ENCODE measurements at regions not wholly inside any gene's neighbourhood (a gene's known extent, or its start where the extent isn't known, plus 50 kb on each side); places are given as distances from the start of the nearest gene placed in this dataset.

DNA sequence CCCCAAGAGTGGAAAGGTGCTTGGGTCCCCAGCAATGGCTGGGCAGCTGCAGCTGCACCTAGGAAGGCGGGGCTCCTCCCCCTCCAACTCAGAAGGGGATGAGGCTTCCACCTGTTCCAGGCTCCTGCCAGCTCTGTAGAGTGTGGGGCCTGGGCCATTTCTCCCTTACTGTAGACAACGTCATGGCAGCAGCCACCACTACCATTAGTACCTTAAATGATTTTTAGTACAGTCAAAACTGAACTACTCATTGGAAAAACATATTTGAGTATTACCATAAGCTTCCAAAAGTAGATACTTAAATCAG, 1274.2 kb upstream of the GBE1 start:
- Histone ChIP-seq H3K27me3 (replicated peaks in 2 of 5; ENCODE audit: control insufficient read depth in 4 of 5, insufficient read depth in 5 of 5, low read length in 4 of 5) (no peaks in the 10 kb centered on the region), H3K4me1 (ENCODE audit: control extremely low read depth in 1 of 4, control insufficient read depth in 4 of 4, insufficient read depth in 4 of 4, low read length in 3 of 4) (no peaks in the 10 kb centered on the region), H3K27ac (ENCODE audit: insufficient read depth in 1 of 2, low read depth in 1 of 2, low read length in 2 of 2, poor library complexity in 1 of 2, severe bottlenecking in 2 of 2) (no peak overlapping the region)

DNA sequence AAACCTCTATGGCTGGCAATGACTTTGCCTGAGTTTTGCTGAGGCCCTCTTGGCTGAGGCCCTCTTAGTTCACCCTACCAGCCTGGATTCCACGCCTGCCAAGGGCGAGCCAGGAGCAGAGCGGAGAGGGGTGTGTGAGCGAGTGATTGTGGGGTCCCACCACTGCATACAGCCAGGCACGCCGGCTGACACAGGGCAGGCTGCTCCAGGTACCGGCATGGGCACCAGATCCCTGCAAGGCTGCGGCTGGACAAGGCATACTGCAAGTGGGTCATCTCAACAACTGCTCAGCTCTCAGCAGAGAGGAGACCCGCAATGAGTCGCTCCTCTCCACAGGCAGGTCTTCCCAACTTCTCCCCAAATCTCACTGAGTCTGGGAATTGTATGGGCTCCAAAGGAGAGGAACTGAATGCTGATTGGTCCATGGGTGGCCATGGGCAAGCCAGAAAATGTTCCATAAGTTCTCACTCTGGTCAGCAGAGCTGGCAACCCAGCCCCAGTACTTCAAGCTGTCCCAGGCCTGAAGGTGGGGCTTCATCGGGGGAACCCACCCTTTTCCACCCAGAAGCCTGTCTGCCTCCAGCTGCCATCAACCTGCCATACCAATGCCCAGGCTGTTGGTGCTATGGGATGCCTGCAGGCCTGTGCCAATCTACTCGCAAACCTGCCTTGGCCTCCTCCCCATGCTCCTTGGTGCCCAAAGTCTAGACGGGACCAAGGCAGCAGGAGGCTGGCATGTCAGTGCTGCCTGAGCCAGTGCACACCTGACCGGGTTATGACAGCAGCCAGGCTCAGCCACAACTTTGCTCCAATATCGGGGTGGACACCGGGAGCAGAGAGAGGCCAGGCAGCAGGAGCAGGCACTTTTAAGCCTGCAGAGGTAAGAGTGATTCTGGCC, 1273.6 kb upstream of the GBE1 start:
- no peak for DNase-seq
- Histone ChIP-seq H3K4me3 (ENCODE audit: control insufficient read depth in 1 of 7, extremely low read depth in 1 of 7, insufficient read depth in 4 of 7, low read depth in 2 of 7, low read length in 6 of 7) (no peak overlapping the region), H3K9me3 (ENCODE audit: control extremely low read depth in 1 of 5, control insufficient read depth in 4 of 5, insufficient read depth in 2 of 5, low read depth in 1 of 5, low read length in 4 of 5) (no peaks in the 10 kb centered on the region), H3K36me3 (ENCODE audit: control insufficient read depth in 4 of 4, insufficient read depth in 4 of 4, low read length in 3 of 4) (no peaks in the 10 kb centered on the region), H3K27ac (ENCODE audit: insufficient read depth in 1 of 2, low read depth in 1 of 2, low read length in 2 of 2, poor library complexity in 1 of 2, severe bottlenecking in 2 of 2) (no peak overlapping the region), H3K27me3 (replicated peaks in 2 of 5; ENCODE audit: control insufficient read depth in 4 of 5, insufficient read depth in 5 of 5, low read length in 4 of 5) (no peaks in the 10 kb centered on the region), H3K4me1 (ENCODE audit: control extremely low read depth in 1 of 4, control insufficient read depth in 4 of 4, insufficient read depth in 4 of 4, low read length in 3 of 4) (no peaks in the 10 kb centered on the region)
- WGBS (ENCODE audit: insufficient coverage) = 100% methylated on average over 13 of the region's 16 CpGs
- CTCF ChIA-PET = no interaction called here
- POLR2A ChIA-PET = no interaction called here

More for the DNA sequence above, 1274.2 kb upstream of the GBE1 start:
- Histone ChIP-seq H3K9me3 (ENCODE audit: control extremely low read depth in 1 of 5, control insufficient read depth in 4 of 5, insufficient read depth in 2 of 5, low read depth in 1 of 5, low read length in 4 of 5) (no peaks in the 10 kb centered on the region), H3K4me3 (ENCODE audit: control insufficient read depth in 1 of 7, extremely low read depth in 1 of 7, insufficient read depth in 4 of 7, low read depth in 2 of 7, low read length in 6 of 7) (no peak overlapping the region), H3K36me3 (ENCODE audit: control insufficient read depth in 4 of 4, insufficient read depth in 4 of 4, low read length in 3 of 4) (no peaks in the 10 kb centered on the region)
- 75% methylated on average over 1 of the region's 2 CpGs for WGBS (ENCODE audit: insufficient coverage)
- POLR2A ChIA-PET = no interaction called here
- CTCF ChIA-PET = no interaction called here
- DNase-seq = no peak

DNA sequence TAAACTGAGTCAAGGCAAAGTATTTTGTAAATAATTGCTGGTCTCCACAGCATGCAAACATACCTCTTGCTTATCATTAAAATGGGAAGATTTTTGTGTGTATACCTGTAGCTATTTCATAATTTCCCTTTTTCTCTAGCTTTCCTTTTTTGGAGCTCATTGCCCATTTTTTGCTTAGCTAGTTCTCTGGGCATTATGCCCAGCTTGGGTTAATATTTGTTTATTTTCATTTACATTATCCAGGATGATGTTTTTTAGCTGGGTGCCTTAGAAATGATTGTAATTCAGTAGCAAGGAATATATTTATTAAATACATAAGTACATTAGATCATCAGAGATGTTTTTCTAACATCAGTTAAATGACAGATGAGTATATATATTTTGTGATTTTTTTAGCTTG, 1271.7 kb upstream of the GBE1 start:
- POLR2A ChIA-PET = no interaction called here
- no peaks in the 10 kb centered on the region for H3K27me3 ChIP-seq (replicated peaks in 2 of 5; ENCODE audit: control insufficient read depth in 4 of 5, insufficient read depth in 5 of 5, low read length in 4 of 5)
- peaks cover 0 to 1% (median 0%) of the 10 kb centered on the region in 5 experiments for H3K9me3 ChIP-seq (ENCODE audit: control extremely low read depth in 1 of 5, control insufficient read depth in 4 of 5, insufficient read depth in 2 of 5, low read depth in 1 of 5, low read length in 4 of 5)
- no peak for DNase-seq
- H3K27ac ChIP-seq (ENCODE audit: insufficient read depth in 1 of 2, low read depth in 1 of 2, low read length in 2 of 2, poor library complexity in 1 of 2, severe bottlenecking in 2 of 2) = no peak overlapping the region
- H3K36me3 ChIP-seq (ENCODE audit: control insufficient read depth in 4 of 4, insufficient read depth in 4 of 4, low read length in 3 of 4) = no peaks in the 10 kb centered on the region
- no peak overlapping the region for H3K4me3 ChIP-seq (ENCODE audit: control insufficient read depth in 1 of 7, extremely low read depth in 1 of 7, insufficient read depth in 4 of 7, low read depth in 2 of 7, low read length in 6 of 7)
- CTCF ChIA-PET = interaction anchor here (1.6 kb wide), 1 partner anchor 8 kb away, joined by 5 read pairs; no protein-coding TSS in a partner anchor
- no peaks in the 10 kb centered on the region for H3K4me1 ChIP-seq (ENCODE audit: control extremely low read depth in 1 of 4, control insufficient read depth in 4 of 4, insufficient read depth in 4 of 4, low read length in 3 of 4)

GRCh38 chr3:83023086-83023485, 1261.6 kb upstream of the GBE1 start:
- DNase-seq = no peak

GRCh38 chr3:83011481-83011880, 1250.0 kb upstream of the GBE1 start:
- ChIA-PET CTCF (no interaction called here), POLR2A (no interaction called here)
- Histone ChIP-seq H3K36me3 (ENCODE audit: control insufficient read depth in 4 of 4, insufficient read depth in 4 of 4, low read length in 3 of 4) (no peaks in the 10 kb centered on the region), H3K27ac (ENCODE audit: insufficient read depth in 1 of 2, low read depth in 1 of 2, low read length in 2 of 2, poor library complexity in 1 of 2, severe bottlenecking in 2 of 2) (no peak overlapping the region), H3K9me3 (ENCODE audit: control extremely low read depth in 1 of 5, control insufficient read depth in 4 of 5, insufficient read depth in 2 of 5, low read depth in 1 of 5, low read length in 4 of 5) (no peaks in the 10 kb centered on the region), H3K27me3 (replicated peaks in 2 of 5; ENCODE audit: control insufficient read depth in 4 of 5, insufficient read depth in 5 of 5, low read length in 4 of 5) (no peaks in the 10 kb centered on the region), H3K4me3 (ENCODE audit: control insufficient read depth in 1 of 7, extremely low read depth in 1 of 7, insufficient read depth in 4 of 7, low read depth in 2 of 7, low read length in 6 of 7) (no peak overlapping the region), H3K4me1 (ENCODE audit: control extremely low read depth in 1 of 4, control insufficient read depth in 4 of 4, insufficient read depth in 4 of 4, low read length in 3 of 4) (no peaks in the 10 kb centered on the region)
- 100% methylated on average over 3 of the region's 4 CpGs for WGBS (ENCODE audit: insufficient coverage)
- no peak for DNase-seq

More at GRCh38 chr3:83023086-83023485, 1261.6 kb upstream of the GBE1 start:
- ChIA-PET POLR2A (no interaction called here), CTCF (interaction anchor here (0.5 kb wide), 1 partner anchor 75 kb away, joined by 3 read pairs; no protein-coding TSS in a partner anchor)
- WGBS (ENCODE audit: insufficient coverage) = 100% methylated on average over 3 of the region's 3 CpGs
- Histone ChIP-seq H3K4me3 (ENCODE audit: control insufficient read depth in 1 of 7, extremely low read depth in 1 of 7, insufficient read depth in 4 of 7, low read depth in 2 of 7, low read length in 6 of 7) (no peak overlapping the region), H3K4me1 (ENCODE audit: control extremely low read depth in 1 of 4, control insufficient read depth in 4 of 4, insufficient read depth in 4 of 4, low read length in 3 of 4) (no peaks in the 10 kb centered on the region), H3K27me3 (replicated peaks in 2 of 5; ENCODE audit: control insufficient read depth in 4 of 5, insufficient read depth in 5 of 5, low read length in 4 of 5) (no peaks in the 10 kb centered on the region), H3K27ac (ENCODE audit: insufficient read depth in 1 of 2, low read depth in 1 of 2, low read length in 2 of 2, poor library complexity in 1 of 2, severe bottlenecking in 2 of 2) (no peak overlapping the region), H3K9me3 (ENCODE audit: control extremely low read depth in 1 of 5, control insufficient read depth in 4 of 5, insufficient read depth in 2 of 5, low read depth in 1 of 5, low read length in 4 of 5) (no peaks in the 10 kb centered on the region), H3K36me3 (ENCODE audit: control insufficient read depth in 4 of 4, insufficient read depth in 4 of 4, low read length in 3 of 4) (no peaks in the 10 kb centered on the region)

DNA sequence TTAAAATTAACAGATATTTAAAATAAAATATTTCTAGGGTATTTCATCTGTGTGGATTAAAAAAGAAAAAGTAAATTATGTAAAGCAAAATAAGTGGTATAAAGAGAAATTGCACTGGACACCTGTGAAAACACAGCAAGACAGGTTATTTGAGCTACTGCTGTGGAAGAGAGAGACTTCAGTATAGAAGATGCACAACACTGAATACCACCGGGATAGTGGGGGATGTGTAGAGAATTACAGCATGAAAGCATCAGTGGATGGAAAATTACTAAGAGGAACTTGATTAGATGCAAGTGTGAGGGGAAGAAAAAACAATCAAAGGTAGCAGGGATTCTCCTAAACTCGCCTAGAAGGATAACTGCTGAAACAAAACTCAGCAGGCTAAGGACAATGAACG, 1242.5 kb upstream of the GBE1 start:
- no peaks in the 10 kb centered on the region for H3K27me3 ChIP-seq (replicated peaks in 2 of 5; ENCODE audit: control insufficient read depth in 4 of 5, insufficient read depth in 5 of 5, low read length in 4 of 5)
- no peaks in the 10 kb centered on the region for H3K9me3 ChIP-seq (ENCODE audit: control extremely low read depth in 1 of 5, control insufficient read depth in 4 of 5, insufficient read depth in 2 of 5, low read depth in 1 of 5, low read length in 4 of 5)
- WGBS (ENCODE audit: insufficient coverage) = 76% methylated on average over 3 of the region's 3 CpGs
- no peak overlapping the region for H3K27ac ChIP-seq (ENCODE audit: insufficient read depth in 1 of 2, low read depth in 1 of 2, low read length in 2 of 2, poor library complexity in 1 of 2, severe bottlenecking in 2 of 2)
- no peak for DNase-seq
- H3K36me3 ChIP-seq (ENCODE audit: control insufficient read depth in 4 of 4, insufficient read depth in 4 of 4, low read length in 3 of 4) = no peaks in the 10 kb centered on the region
- no peaks in the 10 kb centered on the region for H3K4me1 ChIP-seq (ENCODE audit: control extremely low read depth in 1 of 4, control insufficient read depth in 4 of 4, insufficient read depth in 4 of 4, low read length in 3 of 4)
- ChIA-PET CTCF (no interaction called here), POLR2A (no interaction called here)
- no peak overlapping the region for H3K4me3 ChIP-seq (ENCODE audit: control insufficient read depth in 1 of 7, extremely low read depth in 1 of 7, insufficient read depth in 4 of 7, low read depth in 2 of 7, low read length in 6 of 7)

DNA sequence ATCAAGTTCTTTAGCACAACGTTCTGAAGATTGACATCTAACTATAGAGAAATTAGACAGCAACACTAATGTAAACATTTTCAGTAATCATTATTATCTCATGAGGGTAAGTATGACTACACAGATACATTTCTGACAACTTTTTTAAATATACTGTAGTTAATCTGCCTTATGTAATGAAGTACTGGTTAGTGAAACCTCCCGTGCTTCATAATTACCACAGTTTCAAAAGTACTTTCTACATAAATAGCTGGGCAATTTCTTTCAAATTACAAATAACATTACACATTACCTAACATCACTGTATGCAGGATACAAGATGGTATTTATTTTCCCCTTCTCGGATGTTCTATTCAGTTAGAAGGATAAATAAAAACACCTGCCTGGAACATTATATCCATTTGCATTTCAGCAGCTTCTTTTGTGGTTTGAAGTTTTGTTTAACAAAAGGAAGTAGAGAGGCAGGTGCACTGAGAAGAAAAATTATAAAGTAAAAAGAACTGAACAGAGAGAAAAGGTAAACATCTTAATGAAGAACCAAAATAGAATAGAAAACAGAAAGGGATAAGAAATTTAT, 1241.5 kb upstream of the GBE1 start:
- Histone ChIP-seq H3K4me1 (ENCODE audit: control extremely low read depth in 1 of 4, control insufficient read depth in 4 of 4, insufficient read depth in 4 of 4, low read length in 3 of 4) (no peaks in the 10 kb centered on the region), H3K36me3 (ENCODE audit: control insufficient read depth in 4 of 4, insufficient read depth in 4 of 4, low read length in 3 of 4) (no peaks in the 10 kb centered on the region), H3K27me3 (replicated peaks in 2 of 5; ENCODE audit: control insufficient read depth in 4 of 5, insufficient read depth in 5 of 5, low read length in 4 of 5) (no peaks in the 10 kb centered on the region), H3K9me3 (ENCODE audit: control extremely low read depth in 1 of 5, control insufficient read depth in 4 of 5, insufficient read depth in 2 of 5, low read depth in 1 of 5, low read length in 4 of 5) (no peaks in the 10 kb centered on the region), H3K27ac (ENCODE audit: insufficient read depth in 1 of 2, low read depth in 1 of 2, low read length in 2 of 2, poor library complexity in 1 of 2, severe bottlenecking in 2 of 2) (no peak overlapping the region), H3K4me3 (ENCODE audit: control insufficient read depth in 1 of 7, extremely low read depth in 1 of 7, insufficient read depth in 4 of 7, low read depth in 2 of 7, low read length in 6 of 7) (no peak overlapping the region)
- CTCF ChIA-PET = no interaction called here
- WGBS (ENCODE audit: insufficient coverage) = no CpG with 5 or more reads among the region's 3 CpGs
- no peak for DNase-seq
- POLR2A ChIA-PET = no interaction called here

Measured in common myeloid progenitor, CD34-positive (primary cell).